EL (cell line): ENCODE measurements at regions not wholly inside any gene's neighbourhood (a gene's known extent, or its start where the extent isn't known, plus 50 kb on each side); places are given as distances from the start of the nearest gene placed in this dataset.
"Not testable (repeated sequence)": the region's sequence is repeated elsewhere in the genome, so short reads cannot be mapped to it uniquely, and the experiment has no call there.

ENCODE experiments used
- DNase-seq: peaks from one replicate; pipeline ENCODE4 v3.0.0-alpha.2; 2016

GRCh38 chr12:82634495-82635258, 52.0 kb upstream of the TMTC2 start:
- not testable (repeated sequence) for DNase-seq

- DNase-seq: no peak
Observed at GRCh38 chr12:82635263-82635662, 51.4 kb upstream of the TMTC2 start.
